Activated naive CD8-positive, alpha-beta T cell treated with anti-CD3 and anti-CD28 coated beads, Interleukin-2, amount 10 ng/mL, durations not matched to agents 7 days and 5 days (primary cell): ENCODE measurements at regions not wholly inside any gene's neighbourhood (a gene's known extent, or its start where the extent isn't known, plus 50 kb on each side); places are given as distances from the start of the nearest gene placed in this dataset.
"Not testable (repeated sequence)": the region's sequence is repeated elsewhere in the genome, so short reads cannot be mapped to it uniquely, and the experiment has no call there.

Experiments
- ATAC-seq: fragments of 150-1000 bp; cut with Tn5 transposase; one replicate; pipeline ENCODE4 v1.10.0; 2021; ENCODE audit warnings: low read depth, moderate library complexity
- POLR2A ChIA-PET: fragments of 350-600 bp; sonication (Branson Sonifier 250); formaldehyde crosslinking; loops from one replicate; lab custom pipeline; 2021; ENCODE audit warnings: antibody characterized with exemption; lab: Charles Lee
- DNase-seq: peaks from one replicate; pipeline ENCODE4 v3.0.0; 2021
- H3K27ac Mint-ChIP-seq: one replicate; pipeline ENCODE4 v1.8.0; 2022; ENCODE audit warnings: mild to moderate bottlenecking, mixed read lengths
- H3K27me3 Mint-ChIP-seq: one replicate; pipeline ENCODE4 v1.8.0; 2022; ENCODE audit warnings: mild to moderate bottlenecking, moderate library complexity, mixed read lengths
- H3K36me3 Mint-ChIP-seq: one replicate; pipeline ENCODE4 v1.8.0; 2021; ENCODE audit warnings: mild to moderate bottlenecking, mixed read lengths
- H3K4me1 Mint-ChIP-seq: one replicate; pipeline ENCODE4 v1.8.0; 2021; ENCODE audit warnings: mixed read lengths
- H3K4me3 Mint-ChIP-seq: one replicate; pipeline ENCODE4 v1.8.0; 2022; ENCODE audit warnings: mild to moderate bottlenecking, moderate library complexity, mixed read lengths
- H3K9me3 Mint-ChIP-seq: one replicate; pipeline ENCODE4 v1.8.0; 2021; ENCODE audit warnings: mixed read lengths

DNA sequence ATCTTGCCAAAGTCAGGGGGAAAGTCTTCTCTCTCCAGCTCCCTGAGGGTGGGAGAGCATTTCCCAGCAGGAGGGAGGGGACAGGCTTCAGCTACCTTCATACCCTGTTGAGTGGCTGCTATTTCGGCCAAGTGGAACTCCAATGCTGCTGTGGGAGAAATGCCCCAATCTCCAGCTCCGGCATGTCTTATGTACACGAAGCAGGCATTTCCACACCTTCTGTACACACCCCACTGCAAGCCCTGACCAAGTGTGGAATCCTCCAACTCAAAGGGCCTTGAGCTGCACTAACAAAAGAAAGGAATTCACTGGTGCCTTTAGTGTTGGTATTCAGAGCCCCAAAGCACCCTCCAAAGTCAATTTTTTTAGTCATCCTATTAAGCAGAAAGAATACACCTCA, 313.6 kb upstream of the NT5E start:
- H3K36me3 Mint-ChIP-seq, result no peaks in the 10 kb centered on the region
- no peaks in the 10 kb centered on the region for H3K9me3 Mint-ChIP-seq
- no peaks in the 10 kb centered on the region for H3K27me3 Mint-ChIP-seq
- H3K4me1 Mint-ChIP-seq, result no peaks in the 10 kb centered on the region
- POLR2A ChIA-PET, result no interaction called here
- DNase-seq (no peak), ATAC-seq (no peak)
- no peak overlapping the region for H3K27ac Mint-ChIP-seq
- H3K4me3 Mint-ChIP-seq, result no peak overlapping the region

DNA sequence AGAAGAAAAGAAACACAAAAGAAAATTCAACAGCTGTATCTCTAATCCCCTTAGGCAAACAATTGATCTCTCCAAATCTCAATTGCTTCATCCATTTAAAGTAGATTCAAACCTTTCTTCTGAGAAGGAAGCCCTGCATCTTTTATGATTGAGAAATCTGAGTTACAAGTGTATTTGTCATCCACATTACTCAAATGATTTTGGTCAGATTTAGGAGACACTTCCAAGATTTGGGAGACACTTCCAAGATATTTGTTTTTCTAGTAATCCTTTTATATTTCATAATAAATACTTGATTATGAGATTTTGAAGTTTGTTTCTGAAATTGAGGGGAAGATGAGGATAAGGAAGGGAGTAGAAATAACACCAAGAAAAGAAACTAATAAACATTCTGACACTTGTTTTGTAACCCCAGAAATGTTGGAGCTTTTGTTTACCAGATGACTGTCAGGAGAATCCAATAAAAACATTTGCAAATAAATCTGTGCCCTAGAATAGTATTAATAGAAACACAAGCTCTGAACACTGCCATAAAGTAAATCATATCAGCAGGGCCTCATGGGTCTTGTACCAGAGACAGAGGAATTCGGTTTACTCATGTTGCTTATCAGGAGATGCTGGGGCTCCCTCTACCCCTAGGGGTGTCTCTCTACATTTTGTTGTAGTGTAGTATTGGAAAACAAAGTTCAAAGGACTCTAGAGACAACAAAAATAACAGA, 314.3 kb upstream of the NT5E start:
- POLR2A ChIA-PET, result no interaction called here
- Mint-ChIP-seq H3K36me3 (no peaks in the 10 kb centered on the region), H3K9me3 (no peaks in the 10 kb centered on the region), H3K4me1 (no peaks in the 10 kb centered on the region), H3K4me3 (no peak overlapping the region), H3K27ac (no peak overlapping the region), H3K27me3 (no peaks in the 10 kb centered on the region)
- ATAC-seq (no peak), DNase-seq (no peak)

DNA sequence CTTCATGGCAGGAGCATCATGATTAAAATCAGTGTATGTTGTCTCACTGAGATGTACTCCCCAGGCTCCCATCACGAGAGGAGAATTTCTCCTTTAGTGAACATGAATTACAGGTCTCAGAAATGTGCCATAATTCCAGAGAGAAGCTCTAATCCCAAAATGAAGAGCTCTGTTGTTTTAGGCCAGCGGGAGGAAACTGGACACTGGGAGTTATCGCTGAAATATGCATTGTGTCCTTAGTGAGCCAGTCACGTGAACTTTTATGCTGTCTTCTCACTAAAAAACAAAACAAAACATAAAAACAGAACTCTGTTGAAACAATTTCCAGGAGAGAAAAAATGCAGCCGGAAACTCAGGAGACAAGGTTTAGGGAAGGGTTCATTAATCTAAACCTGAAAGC, 315.7 kb upstream of the NT5E start:
- H3K36me3 Mint-ChIP-seq, result no peaks in the 10 kb centered on the region
- no peak overlapping the region for H3K4me3 Mint-ChIP-seq
- POLR2A ChIA-PET, result no interaction called here
- H3K4me1 Mint-ChIP-seq, result no peaks in the 10 kb centered on the region
- H3K27me3 Mint-ChIP-seq, result no peaks in the 10 kb centered on the region
- H3K27ac Mint-ChIP-seq, result no peak overlapping the region
- ATAC-seq (no peak), DNase-seq (no peak)
- H3K9me3 Mint-ChIP-seq, result no peaks in the 10 kb centered on the region

DNA sequence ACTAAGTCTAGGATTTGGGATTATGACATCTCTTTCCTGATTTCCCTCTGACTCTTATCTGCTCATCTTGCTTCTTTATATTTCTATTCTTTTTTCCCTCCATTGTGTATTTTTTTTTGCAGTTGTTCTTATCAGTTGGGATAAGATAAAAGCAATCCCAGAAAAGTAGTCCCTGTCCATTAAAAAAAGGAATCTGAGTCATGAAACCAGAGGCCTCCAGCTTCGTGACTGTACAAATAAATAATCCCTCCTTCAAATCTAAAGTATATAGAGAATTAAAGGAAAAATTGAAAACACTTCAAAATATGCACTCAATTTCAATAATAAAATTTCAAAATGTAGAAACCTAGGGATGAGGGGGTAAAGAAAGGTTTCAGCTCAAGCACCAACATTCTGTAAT, 317.8 kb upstream of the NT5E start:
- Mint-ChIP-seq H3K27me3 (no peaks in the 10 kb centered on the region), H3K4me1 (no peaks in the 10 kb centered on the region), H3K36me3 (no peaks in the 10 kb centered on the region), H3K27ac (no peak overlapping the region), H3K9me3 (no peaks in the 10 kb centered on the region), H3K4me3 (no peak overlapping the region)
- POLR2A ChIA-PET, result no interaction called here
- DNase-seq (no peak), ATAC-seq (no peak)

DNA sequence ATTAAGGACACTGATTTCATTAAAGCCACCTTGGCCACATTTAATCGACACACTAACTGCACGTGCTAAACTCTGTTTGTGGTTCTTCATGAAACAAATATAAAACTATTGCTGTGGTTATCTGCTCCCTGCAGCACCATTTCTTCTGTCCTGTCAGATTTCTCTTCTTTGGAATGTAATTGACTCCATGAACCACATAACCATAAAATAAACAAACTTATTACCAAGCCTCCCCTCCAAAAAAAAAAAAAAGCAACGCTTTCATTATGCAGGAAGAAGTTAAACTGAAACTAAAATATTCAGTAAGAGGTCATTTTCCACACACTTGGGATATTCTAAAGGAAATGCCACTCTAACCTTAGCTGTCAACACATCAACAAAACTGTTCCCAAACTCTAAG, 319.1 kb upstream of the NT5E start:
- ATAC-seq (no peak), DNase-seq (no peak)
- POLR2A ChIA-PET, result no interaction called here
- no peaks in the 10 kb centered on the region for H3K27me3 Mint-ChIP-seq
- H3K4me1 Mint-ChIP-seq, result no peaks in the 10 kb centered on the region
- H3K36me3 Mint-ChIP-seq, result no peaks in the 10 kb centered on the region
- H3K9me3 Mint-ChIP-seq, result no peaks in the 10 kb centered on the region
- H3K27ac Mint-ChIP-seq, result no peak overlapping the region
- H3K4me3 Mint-ChIP-seq, result no peak overlapping the region

DNA sequence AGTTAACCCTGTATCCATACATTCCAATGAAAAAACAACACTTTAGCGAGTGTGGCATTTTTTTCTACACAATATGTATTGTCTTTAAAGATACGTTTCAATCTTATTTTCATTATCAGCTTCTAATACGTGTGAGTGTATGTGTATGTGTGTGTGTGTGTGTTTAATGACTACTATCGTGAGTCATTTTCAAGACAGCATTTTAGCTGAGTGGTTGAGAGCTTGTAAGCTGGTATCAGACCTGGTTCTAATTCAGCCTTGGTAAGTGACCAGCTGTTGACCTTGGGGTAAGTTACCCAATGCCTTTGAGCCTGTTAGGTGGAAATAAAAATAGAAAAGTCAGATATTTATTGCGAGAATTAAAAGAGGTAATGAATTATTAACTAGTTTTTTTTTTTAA, 320.0 kb upstream of the NT5E start:
- no peak overlapping the region for H3K4me3 Mint-ChIP-seq
- H3K4me1 Mint-ChIP-seq, result no peaks in the 10 kb centered on the region
- no peak for ATAC-seq
- no peaks in the 10 kb centered on the region for H3K36me3 Mint-ChIP-seq
- H3K27me3 Mint-ChIP-seq, result no peaks in the 10 kb centered on the region
- DNase-seq, result no peak
- no peaks in the 10 kb centered on the region for H3K9me3 Mint-ChIP-seq
- POLR2A ChIA-PET, result no interaction called here
- H3K27ac Mint-ChIP-seq, result no peak overlapping the region

DNA sequence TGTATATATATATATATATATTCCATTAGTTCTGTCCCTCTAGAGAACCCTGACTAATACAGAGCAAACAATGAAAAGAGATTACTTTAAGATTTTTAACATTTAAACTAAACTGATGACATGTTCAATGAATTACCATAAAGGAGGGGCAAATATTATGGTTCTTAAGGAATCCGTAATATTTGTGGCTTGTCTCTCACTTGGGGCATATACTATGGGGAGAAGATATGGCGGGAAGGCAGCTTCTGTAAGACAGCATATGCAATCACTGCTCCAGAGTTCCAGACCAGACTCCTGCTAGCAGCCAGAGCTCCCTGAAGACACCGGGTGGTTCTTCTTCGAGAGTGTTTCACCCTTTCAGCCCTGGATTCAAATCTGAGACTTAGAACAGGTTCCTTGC, 321.1 kb upstream of the NT5E start:
- Mint-ChIP-seq H3K27ac (no peak overlapping the region), H3K4me3 (no peak overlapping the region), H3K27me3 (no peaks in the 10 kb centered on the region), H3K9me3 (no peaks in the 10 kb centered on the region), H3K4me1 (no peaks in the 10 kb centered on the region), H3K36me3 (no peaks in the 10 kb centered on the region)
- ATAC-seq (no peak), DNase-seq (no peak)
- POLR2A ChIA-PET, result no interaction called here

DNA sequence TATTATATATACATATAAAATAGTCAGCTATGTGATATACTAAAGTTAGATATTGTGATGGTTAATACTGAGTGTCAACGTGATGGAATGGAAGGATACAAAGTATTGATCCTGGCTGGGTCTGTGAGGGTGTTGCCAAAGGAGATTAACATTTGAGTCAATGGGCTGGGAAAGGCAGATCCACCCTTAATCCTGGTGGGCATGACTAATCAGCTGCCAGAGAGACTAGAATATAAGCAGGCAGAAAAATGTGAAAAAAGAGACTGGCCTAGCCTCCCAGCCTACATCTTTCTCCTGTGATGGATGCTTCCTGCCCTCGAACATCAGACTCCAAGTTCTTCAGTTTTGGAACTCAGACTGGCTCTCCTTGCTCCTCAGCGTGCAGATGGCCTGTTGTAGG, 321.6 kb upstream of the NT5E start:
- ATAC-seq, H3K27me3 Mint-ChIP-seq, DNase-seq, H3K4me3 Mint-ChIP-seq, H3K27ac Mint-ChIP-seq, POLR2A ChIA-PET, H3K4me1 Mint-ChIP-seq, H3K36me3 Mint-ChIP-seq, H3K9me3 Mint-ChIP-seq: not testable (repeated sequence)

DNA sequence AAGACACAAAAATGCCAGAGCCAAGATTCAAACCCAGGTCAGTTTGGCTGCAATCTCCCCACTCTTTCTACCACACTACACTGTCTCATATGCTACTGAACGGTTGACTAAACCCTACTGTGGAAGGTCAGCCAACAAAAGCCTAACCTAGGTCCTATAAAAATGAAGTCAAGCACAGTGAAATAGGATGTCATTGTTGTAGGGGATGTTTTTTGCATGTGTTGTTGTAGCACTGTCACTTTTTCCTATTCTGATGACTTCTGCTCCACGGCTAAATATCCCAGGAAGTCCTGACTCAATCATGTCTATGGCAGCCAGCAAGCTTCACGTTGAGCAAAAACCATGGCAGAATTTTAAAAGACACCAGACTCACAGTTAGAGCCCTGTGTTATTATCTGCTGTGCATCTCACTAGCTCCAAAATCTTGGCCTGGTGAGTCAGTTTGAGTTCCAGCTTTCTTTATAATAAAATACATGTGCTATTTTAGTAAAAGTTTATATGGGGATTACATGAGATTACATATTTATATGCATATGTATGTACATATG, 322.1 kb upstream of the NT5E start:
- POLR2A ChIA-PET, result no interaction called here
- ATAC-seq, result no peak
- no peak overlapping the region for H3K27ac Mint-ChIP-seq
- H3K36me3 Mint-ChIP-seq, result no peaks in the 10 kb centered on the region
- H3K27me3 Mint-ChIP-seq, result no peaks in the 10 kb centered on the region
- no peaks in the 10 kb centered on the region for H3K4me1 Mint-ChIP-seq
- DNase-seq, result no peak
- H3K4me3 Mint-ChIP-seq, result no peak overlapping the region
- H3K9me3 Mint-ChIP-seq, result no peaks in the 10 kb centered on the region

DNA sequence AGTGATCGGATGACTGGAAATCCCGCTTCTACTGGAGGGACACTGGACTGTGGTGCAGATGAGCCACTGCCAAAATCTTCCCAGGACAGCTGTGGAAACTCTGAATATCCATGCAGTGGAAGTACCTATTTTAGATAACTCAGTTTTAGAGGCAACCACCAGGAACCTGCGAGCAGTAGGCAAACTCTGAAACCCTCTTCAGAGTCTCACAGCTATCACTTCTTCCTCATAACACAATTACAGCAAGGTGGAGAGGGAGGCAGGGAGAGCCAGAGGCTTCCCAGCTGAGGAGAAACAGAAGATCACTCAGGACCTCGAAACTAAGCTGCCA, 322.8 kb upstream of the NT5E start:
- DNase-seq (no peak), ATAC-seq (no peak)
- H3K9me3 Mint-ChIP-seq, result no peaks in the 10 kb centered on the region
- POLR2A ChIA-PET, result no interaction called here
- no peak overlapping the region for H3K4me3 Mint-ChIP-seq
- H3K27ac Mint-ChIP-seq, result no peak overlapping the region
- no peaks in the 10 kb centered on the region for H3K27me3 Mint-ChIP-seq
- H3K36me3 Mint-ChIP-seq, result no peaks in the 10 kb centered on the region
- H3K4me1 Mint-ChIP-seq, result no peaks in the 10 kb centered on the region

DNA sequence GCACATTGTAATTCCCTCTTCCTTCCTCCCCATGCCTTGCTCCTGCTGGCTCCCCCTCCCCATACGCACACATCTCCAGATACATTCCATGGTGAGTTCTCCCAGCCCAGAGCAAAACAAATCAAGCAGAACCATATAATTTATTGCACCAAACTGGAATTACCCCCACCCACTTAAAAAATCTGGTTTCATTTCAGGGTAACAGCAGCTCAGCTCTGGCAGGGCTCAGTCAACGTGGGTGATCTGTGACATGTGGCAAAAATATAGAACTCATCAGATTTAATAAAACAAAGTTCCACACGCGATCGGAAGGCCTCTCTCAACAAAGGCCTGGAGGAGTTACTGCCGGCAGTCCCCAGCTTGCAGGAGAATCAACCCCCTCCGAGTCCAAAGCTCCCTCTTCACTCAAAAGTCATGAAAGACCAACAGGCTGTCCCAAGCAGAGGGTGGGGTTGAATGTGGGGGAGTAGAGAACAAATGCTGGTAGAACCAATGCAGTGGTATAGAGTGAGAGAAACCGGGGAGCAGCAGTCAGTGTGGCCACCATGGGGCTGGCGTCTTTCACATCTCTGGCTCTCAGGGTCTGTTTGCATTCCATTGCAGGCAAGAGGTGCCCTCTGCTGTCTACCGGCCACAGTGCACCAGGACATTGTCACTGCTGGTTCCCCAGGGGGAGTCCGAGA, 323.3 kb upstream of the NT5E start:
- DNase-seq, result no peak
- no peak overlapping the region for H3K27ac Mint-ChIP-seq
- H3K4me3 Mint-ChIP-seq, result no peak overlapping the region
- no peak for ATAC-seq
- POLR2A ChIA-PET, result no interaction called here
- H3K9me3 Mint-ChIP-seq, result no peaks in the 10 kb centered on the region
- H3K36me3 Mint-ChIP-seq, result no peaks in the 10 kb centered on the region
- no peaks in the 10 kb centered on the region for H3K27me3 Mint-ChIP-seq
- no peaks in the 10 kb centered on the region for H3K4me1 Mint-ChIP-seq

DNA sequence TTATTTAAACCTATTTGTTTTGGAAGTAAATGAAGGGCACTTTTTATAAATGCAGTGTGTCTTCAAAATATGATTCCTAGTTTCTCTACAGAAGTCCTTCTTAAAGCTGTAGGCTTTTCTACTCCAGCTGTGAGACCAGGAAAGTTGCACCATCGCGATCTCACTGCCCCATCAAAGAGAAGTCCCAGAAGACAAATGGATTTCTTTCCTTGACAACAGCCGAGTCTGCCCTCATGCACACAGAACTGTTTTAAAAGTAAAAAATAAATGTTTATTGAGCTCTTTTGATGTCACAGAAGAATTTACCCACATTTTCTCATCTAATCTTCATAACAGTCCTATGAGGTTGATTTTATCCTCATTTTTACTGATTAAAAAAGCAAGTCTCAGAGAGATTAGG, 324.4 kb upstream of the NT5E start:
- Mint-ChIP-seq H3K4me1 (no peaks in the 10 kb centered on the region), H3K27me3 (no peaks in the 10 kb centered on the region), H3K36me3 (no peaks in the 10 kb centered on the region), H3K27ac (no peak overlapping the region), H3K9me3 (no peaks in the 10 kb centered on the region), H3K4me3 (no peak overlapping the region)
- POLR2A ChIA-PET, result no interaction called here
- no peak for DNase-seq
- ATAC-seq, result no peak

DNA sequence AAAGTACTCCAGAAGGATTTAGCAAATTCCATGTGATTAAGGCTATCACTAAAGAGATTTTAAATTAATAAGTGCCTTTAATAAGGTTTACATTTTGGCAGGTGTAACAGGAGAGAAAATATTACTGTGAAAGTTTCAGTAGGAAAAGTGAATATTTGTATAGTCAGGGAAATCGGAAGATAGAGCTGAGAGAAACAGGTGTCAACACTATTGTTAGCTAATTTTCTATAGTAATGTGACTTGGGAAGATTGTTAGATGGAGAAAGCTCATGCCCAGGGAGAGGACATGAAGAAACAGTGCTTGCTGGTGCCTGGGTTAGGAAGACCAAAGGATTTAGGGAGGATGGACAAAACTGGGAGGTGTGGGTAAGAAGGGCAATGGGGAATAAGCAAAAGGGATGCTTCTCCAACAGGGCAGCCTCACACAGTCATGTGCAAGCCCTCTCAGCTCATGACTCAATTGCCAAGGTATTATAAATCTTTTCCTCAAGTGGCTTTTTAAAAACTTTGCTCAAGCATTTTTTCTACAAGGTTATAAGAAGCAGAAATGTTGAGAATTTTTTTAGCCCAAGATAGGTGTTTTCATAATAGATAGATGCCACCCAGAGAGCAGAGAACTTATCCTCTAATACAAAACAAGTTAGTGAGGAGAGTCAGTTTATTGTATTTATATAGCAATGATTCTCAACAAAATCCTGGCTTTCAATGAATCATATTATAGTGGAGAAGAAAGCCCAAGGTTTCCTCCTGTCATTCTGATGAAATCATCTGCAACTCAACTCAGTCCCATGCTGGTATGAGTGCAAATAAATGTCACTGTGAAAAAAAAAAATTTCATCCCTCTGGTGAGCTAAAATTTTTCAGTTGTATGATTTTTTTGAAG, 325.2 kb upstream of the NT5E start:
- Mint-ChIP-seq H3K36me3 (no peaks in the 10 kb centered on the region), H3K27ac (no peak overlapping the region), H3K9me3 (no peaks in the 10 kb centered on the region), H3K27me3 (no peaks in the 10 kb centered on the region), H3K4me1 (no peaks in the 10 kb centered on the region), H3K4me3 (no peak overlapping the region)
- POLR2A ChIA-PET, result no interaction called here
- ATAC-seq, result no peak
- DNase-seq, result no peak

DNA sequence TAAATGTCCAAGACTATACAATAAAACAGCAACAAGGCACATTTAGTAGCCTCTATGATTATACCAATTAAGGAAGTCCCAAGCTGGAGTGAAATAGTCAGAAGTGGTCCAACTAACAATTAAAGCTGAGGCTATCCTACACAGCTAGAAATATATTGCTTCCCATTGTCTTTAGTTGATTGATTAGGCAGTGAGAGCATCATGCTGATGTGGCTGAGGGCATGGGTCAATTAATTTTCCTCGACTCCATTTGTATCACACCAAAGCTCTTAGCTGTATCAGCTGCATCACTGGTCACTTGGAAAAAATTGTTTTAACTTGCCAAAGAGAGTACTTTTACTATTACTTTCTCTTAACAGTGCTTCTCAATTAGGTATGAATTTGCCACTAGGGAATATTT, 328.7 kb upstream of the NT5E start:
- POLR2A ChIA-PET, result no interaction called here
- Mint-ChIP-seq H3K27ac (no peak overlapping the region), H3K4me1 (no peaks in the 10 kb centered on the region), H3K9me3 (no peaks in the 10 kb centered on the region), H3K4me3 (no peak overlapping the region), H3K36me3 (no peaks in the 10 kb centered on the region), H3K27me3 (no peaks in the 10 kb centered on the region)
- no peak for ATAC-seq
- no peak for DNase-seq
